IgD-negative memory B cell (primary cell): ENCODE measurements at regions not wholly inside any gene's neighbourhood (a gene's known extent, or its start where the extent isn't known, plus 50 kb on each side); places are given as distances from the start of the nearest gene placed in this dataset.

ENCODE experiments used
- H3K27ac Mint-ChIP-seq, 3 donors: one replicate each; pipeline ENCODE4 v1.8.0; 2020 to 2022; ENCODE audit warnings: mild to moderate bottlenecking in 3 of 3, mixed read lengths in 3 of 3, moderate library complexity in 1 of 3
- H3K27me3 Mint-ChIP-seq: one replicate; pipeline ENCODE4 v1.8.0; 2021; ENCODE audit warnings: mixed read lengths
- H3K36me3 Mint-ChIP-seq: one replicate; pipeline ENCODE4 v1.8.0; 2020; ENCODE audit warnings: mild to moderate bottlenecking, mixed read lengths
- H3K4me1 Mint-ChIP-seq, 3 donors: one replicate each; pipeline ENCODE4 v1.8.0; 2020 to 2022; ENCODE audit warnings: mixed read lengths in 3 of 3, mild to moderate bottlenecking in 1 of 3
- H3K4me3 Mint-ChIP-seq, 4 donors: one replicate each; pipeline ENCODE4 v1.8.0; 2020 to 2022; ENCODE audit warnings: mild to moderate bottlenecking in 4 of 4, mixed read lengths in 4 of 4, moderate library complexity in 3 of 4
- H3K9me3 Mint-ChIP-seq, 3 donors: one replicate each; pipeline ENCODE4 v1.8.0; 2020 to 2021; ENCODE audit warnings: mixed read lengths in 3 of 3, mild to moderate bottlenecking in 1 of 3

- Mint-ChIP-seq H3K4me1 (peaks cover 0 to 5% (median 4%) of the 10 kb centered on the region in 3 donors), H3K9me3 (peaks cover 0 to 2% (median 0%) of the 10 kb centered on the region in 3 donors), H3K27me3 (peaks cover 4% of the 10 kb centered on the region), H3K27ac (no peak overlapping the region), H3K36me3 (peaks cover 1% of the 10 kb centered on the region), H3K4me3 (no peak overlapping the region)
Measured at GRCh38 chr10:131745591-131745990, 155.2 kb upstream of the PPP2R2D start.

GRCh38 chr10:131746241-131746711 lies 154.5 kb upstream of the PPP2R2D start:
- Mint-ChIP-seq H3K27ac (no peak overlapping the region), H3K4me1 (peaks cover 0 to 5% (median 4%) of the 10 kb centered on the region in 3 donors), H3K36me3 (peaks cover 1% of the 10 kb centered on the region), H3K27me3 (peaks cover 4% of the 10 kb centered on the region), H3K9me3 (peaks cover 0 to 2% (median 0%) of the 10 kb centered on the region in 3 donors), H3K4me3 (no peak overlapping the region)

GRCh38 chr10:131746785-131747184 lies 154.0 kb upstream of the PPP2R2D start:
- H3K9me3 Mint-ChIP-seq = peaks cover 0 to 2% (median 0%) of the 10 kb centered on the region in 3 donors
- H3K27me3 Mint-ChIP-seq = peaks cover 4% of the 10 kb centered on the region
- H3K27ac Mint-ChIP-seq = no peak overlapping the region
- peaks cover 0 to 5% (median 4%) of the 10 kb centered on the region in 3 donors for H3K4me1 Mint-ChIP-seq
- H3K4me3 Mint-ChIP-seq = no peak overlapping the region
- H3K36me3 Mint-ChIP-seq = peaks cover 1% of the 10 kb centered on the region

- Mint-ChIP-seq H3K27ac (no peak overlapping the region), H3K27me3 (peaks cover 4% of the 10 kb centered on the region), H3K9me3 (peaks cover 0 to 2% (median 0%) of the 10 kb centered on the region in 3 donors), H3K4me3 (no peak overlapping the region), H3K36me3 (peaks cover 1% of the 10 kb centered on the region), H3K4me1 (peaks cover 0 to 5% (median 4%) of the 10 kb centered on the region in 3 donors)
Measured at GRCh38 chr10:131747251-131747650, 153.6 kb upstream of the PPP2R2D start.

GRCh38 chr10:131747791-131748190 lies 153.0 kb upstream of the PPP2R2D start:
- Mint-ChIP-seq H3K36me3 (peaks cover 1% of the 10 kb centered on the region), H3K27ac (no peak overlapping the region), H3K27me3 (peaks cover 4% of the 10 kb centered on the region)

GRCh38 chr10:131748191-131748590 lies 152.6 kb upstream of the PPP2R2D start:
- Mint-ChIP-seq H3K4me1 (peaks cover 0 to 5% (median 4%) of the 10 kb centered on the region in 3 donors), H3K27me3 (peaks cover 4% of the 10 kb centered on the region), H3K36me3 (peaks cover 1% of the 10 kb centered on the region), H3K9me3 (peaks cover 0 to 2% (median 0%) of the 10 kb centered on the region in 3 donors), H3K27ac (no peak overlapping the region), H3K4me3 (no peak overlapping the region)

More at GRCh38 chr10:131747791-131748190, 153.0 kb upstream of the PPP2R2D start:
- Mint-ChIP-seq H3K4me1 (peaks cover 0 to 5% (median 4%) of the 10 kb centered on the region in 3 donors), H3K4me3 (no peak overlapping the region), H3K9me3 (peaks cover 0 to 2% (median 0%) of the 10 kb centered on the region in 3 donors)

- Mint-ChIP-seq H3K9me3 (peaks cover 0 to 2% (median 0%) of the 10 kb centered on the region in 3 donors), H3K4me1 (peaks cover 0 to 4% (median 2%) of the 10 kb centered on the region in 3 donors), H3K27ac (no peak overlapping the region), H3K4me3 (no peak overlapping the region), H3K27me3 (peaks cover 1% of the 10 kb centered on the region), H3K36me3 (peaks cover 1% of the 10 kb centered on the region)
Measured at GRCh38 chr10:131748831-131749766, 151.7 kb upstream of the PPP2R2D start.

- Mint-ChIP-seq H3K36me3 (peaks cover 1% of the 10 kb centered on the region), H3K4me3 (no peak overlapping the region), H3K27me3 (no peaks in the 10 kb centered on the region), H3K4me1 (peaks cover 0 to 2% (median 0%) of the 10 kb centered on the region in 3 donors), H3K9me3 (peaks cover 0 to 2% (median 0%) of the 10 kb centered on the region in 3 donors), H3K27ac (no peak overlapping the region)
Measured at GRCh38 chr10:131749767-131750142, 151.1 kb upstream of the PPP2R2D start.

GRCh38 chr10:131750171-131750895 lies 150.5 kb upstream of the PPP2R2D start:
- Mint-ChIP-seq H3K9me3 (peaks cover 0 to 2% (median 0%) of the 10 kb centered on the region in 3 donors), H3K4me1 (no peaks in the 10 kb centered on the region), H3K27ac (no peak overlapping the region), H3K27me3 (no peaks in the 10 kb centered on the region), H3K36me3 (peaks cover 1% of the 10 kb centered on the region), H3K4me3 (no peak overlapping the region)

- Mint-ChIP-seq H3K9me3 (peaks cover 0 to 2% (median 0%) of the 10 kb centered on the region in 3 donors), H3K36me3 (no peaks in the 10 kb centered on the region), H3K4me3 (no peak overlapping the region), H3K4me1 (no peaks in the 10 kb centered on the region), H3K27ac (no peak overlapping the region), H3K27me3 (no peaks in the 10 kb centered on the region)
Measured at GRCh38 chr10:131750973-131751826, 149.6 kb upstream of the PPP2R2D start.

GRCh38 chr10:131751827-131752775 lies 148.7 kb upstream of the PPP2R2D start:
- Mint-ChIP-seq H3K27ac (no peak overlapping the region), H3K27me3 (no peaks in the 10 kb centered on the region), H3K9me3 (peaks cover 0 to 2% (median 1%) of the 10 kb centered on the region in 3 donors), H3K4me3 (no peak overlapping the region), H3K4me1 (no peaks in the 10 kb centered on the region), H3K36me3 (no peaks in the 10 kb centered on the region)

- peaks cover 0 to 2% (median 2%) of the 10 kb centered on the region in 3 donors for H3K9me3 Mint-ChIP-seq
- H3K27me3 Mint-ChIP-seq = no peaks in the 10 kb centered on the region
- H3K27ac Mint-ChIP-seq = no peak overlapping the region
- H3K4me3 Mint-ChIP-seq = no peak overlapping the region
- no peaks in the 10 kb centered on the region for H3K4me1 Mint-ChIP-seq
- no peaks in the 10 kb centered on the region for H3K36me3 Mint-ChIP-seq
Measured at GRCh38 chr10:131753336-131753735, 147.5 kb upstream of the PPP2R2D start.

- Mint-ChIP-seq H3K27me3 (no peaks in the 10 kb centered on the region), H3K4me3 (no peak overlapping the region), H3K36me3 (no peaks in the 10 kb centered on the region), H3K9me3 (peaks cover 0 to 2% (median 0%) of the 10 kb centered on the region in 3 donors), H3K27ac (no peak overlapping the region), H3K4me1 (no peaks in the 10 kb centered on the region)
Measured at GRCh38 chr10:131755200-131755599, 145.6 kb upstream of the PPP2R2D start.
